GM12878 (cell line): ENCODE measurements at regions not wholly inside any gene's neighbourhood (a gene's known extent, or its start where the extent isn't known, plus 50 kb on each side); places are given as distances from the start of the nearest gene placed in this dataset.

Experiments
- ATAC-seq: fragments of 200-7000 bp; cut with Tn5 transposase; 3 replicates; pipeline ENCODE4 v1.9.1; 2020; ENCODE audit warnings: mild to moderate bottlenecking, moderate library complexity
- BruUV-seq: library from RNA; stranded (reverse); fragments of 400-500 nt; replicated peaks from 2 replicates; lab custom pipeline; 2021; lab: Mats Ljungman, UMichigan
- CTCF ChIA-PET: fragments of 300-600 bp; sonication (Branson Sonifier 250); formaldehyde crosslinking; extraction: SDS; loops from one replicate; lab custom pipeline; 2021; ENCODE audit warnings: inconsistent platforms; lab: Yijun Ruan, JAX
- POLR2A ChIA-PET: fragments of 350-600 bp; formaldehyde crosslinking; extraction: SDS; loops from one replicate; lab custom pipeline; 2021; ENCODE audit warnings: inconsistent platforms; lab: Charles Lee
- RAD21 ChIA-PET: fragments of 300-600 bp; sonication (Branson Sonifier 250); formaldehyde crosslinking; loops from one replicate; lab custom pipeline; 2023; ENCODE audit warnings: antibody characterized with exemption; ENCODE audit not compliant: unreplicated experiment; lab: Charles Lee
- SMC1A ChIA-PET: fragments of 300-600 bp; sonication (Branson Sonifier 250); formaldehyde crosslinking; loops from one replicate; lab custom pipeline; 2023; ENCODE audit not compliant: unreplicated experiment, uncharacterized antibody; lab: Charles Lee
- DNase-seq: peaks from one replicate; pipeline ENCODE4 v3.0.0-alpha.2; 2011; ENCODE audit warnings: low read depth, low spot score
- FAIRE-seq: peaks from 3 replicates; lab custom pipeline; 2011; peaks lifted over from hg19 to GRCh38; lab: Jason Lieb, UNC
- H2AFZ ChIP-seq: 2 replicates; pipeline ENCODE4 v1.6.0; 2011; ENCODE audit warnings: low read depth, low read length, control low read depth; ENCODE audit not compliant: control insufficient read depth
- H3K27ac ChIP-seq: 2 replicates; pipeline ENCODE4 v1.5.1; 2011; ENCODE audit warnings: control low read depth; ENCODE audit not compliant: control insufficient read depth, insufficient read depth
- H3K27me3 ChIP-seq, 2 experiments: replicated peaks in 1 of 2; 2 replicates each; pipeline versions ENCODE4 v1.6.0 to v1.6.1; 2011; ENCODE audit warnings: low read length in 1 of 2; ENCODE audit not compliant: control insufficient read depth in 2 of 2, insufficient read depth in 2 of 2
- H3K36me3 ChIP-seq, 2 experiments: 2 replicates each; pipeline ENCODE4 v1.5.1; 2011; ENCODE audit warnings: low read length in 1 of 2; ENCODE audit not compliant: control insufficient read depth in 2 of 2, insufficient read depth in 2 of 2
- H3K4me1 ChIP-seq: 2 replicates; pipeline ENCODE4 v1.6.1; 2011; ENCODE audit warnings: mild to moderate bottlenecking, low read length, moderate library complexity, mixed read lengths; ENCODE audit not compliant: control insufficient read depth, insufficient read depth
- H3K4me2 ChIP-seq: 2 replicates; pipeline ENCODE4 v1.6.0; 2011; ENCODE audit warnings: control low read depth; ENCODE audit not compliant: control insufficient read depth, insufficient read depth
- H3K4me3 ChIP-seq: fragments of 200-600 bp; sonication (generic); 2 replicates; pipeline ENCODE4 v1.5.1; 2016
- H3K79me2 ChIP-seq: 2 replicates; pipeline ENCODE4 v1.6.0; 2011; ENCODE audit warnings: low read length; ENCODE audit not compliant: control insufficient read depth, insufficient read depth
- H3K9ac ChIP-seq: 2 replicates; pipeline ENCODE4 v1.8.0; 2011; ENCODE audit warnings: low read length, control low read depth, mixed read lengths; ENCODE audit not compliant: control insufficient read depth, insufficient read depth
- H3K9me3 ChIP-seq: replicated peaks from 3 replicates; pipeline ENCODE4 v1.5.1; 2011; ENCODE audit warnings: mild to moderate bottlenecking, low read length; ENCODE audit not compliant: control insufficient read depth, insufficient read depth
- H4K20me1 ChIP-seq: 2 replicates; pipeline ENCODE4 v1.6.0; 2011; ENCODE audit not compliant: control insufficient read depth, insufficient read depth
- BHLHE40 ChIP-seq, 2 experiments: fragments of 450-650 bp in 1 of 2; IDR thresholded peaks; 2 replicates each; pipeline ENCODE4 v1.6.1; 2011 to 2017; ENCODE audit warnings: low read depth in 2 of 2, borderline replicate concordance in 1 of 2, improper control_type of control experiment in 1 of 2, low read length in 1 of 2, mild to moderate bottlenecking in 1 of 2
- ESRRA ChIP-seq: IDR thresholded peaks from 2 replicates; pipeline ENCODE4 v1.6.1; 2012; ENCODE audit warnings: mild to moderate bottlenecking, low read length, improper control_type of control experiment
- ETV6 ChIP-seq, 2 experiments: fragments of 450-650 bp in 1 of 2; IDR thresholded peaks in 1 of 2; conservative IDR thresholded peaks in 1 of 2; 2 replicates each; pipeline ENCODE4 v1.6.1; 2014; ENCODE audit warnings: antibody characterized with exemption in 1 of 2, borderline replicate concordance in 1 of 2, low read depth in 1 of 2, mild to moderate bottlenecking in 1 of 2, moderate library complexity in 1 of 2
- GABPA ChIP-seq: IDR thresholded peaks from 2 replicates; pipeline ENCODE4 v1.6.1; 2014; ENCODE audit warnings: antibody characterized with exemption, low read depth, mild to moderate bottlenecking, inconsistent platforms
- MEF2A ChIP-seq: IDR thresholded peaks from 2 replicates; pipeline ENCODE4 v1.6.1; 2011; ENCODE audit warnings: low read depth, mild to moderate bottlenecking, low read length, moderate library complexity; ENCODE audit not compliant: insufficient read depth
- NFYA ChIP-seq: IDR thresholded peaks from 2 replicates; pipeline ENCODE4 v1.6.1; 2011; ENCODE audit warnings: low read depth, mild to moderate bottlenecking, low read length, improper control_type of control experiment, borderline replicate concordance
- SIX5 ChIP-seq: IDR thresholded peaks from 2 replicates; pipeline ENCODE4 v1.6.1; 2011; ENCODE audit warnings: mild to moderate bottlenecking, low read depth, low read length, moderate library complexity; ENCODE audit not compliant: severe bottlenecking
- SUPT20H ChIP-seq: IDR thresholded peaks from 2 replicates; pipeline ENCODE4 v1.6.1; 2011; ENCODE audit warnings: low read depth, mild to moderate bottlenecking, low read length, moderate library complexity, borderline replicate concordance; ENCODE audit not compliant: control insufficient read depth
- TCF12 ChIP-seq: IDR thresholded peaks from 2 replicates; pipeline ENCODE4 v1.6.1; 2011; ENCODE audit warnings: low read depth, mild to moderate bottlenecking, low read length
- TCF3 ChIP-seq: IDR thresholded peaks from 2 replicates; pipeline ENCODE4 v1.6.1; 2012; ENCODE audit warnings: low read depth, mild to moderate bottlenecking, low read length, borderline replicate concordance; ENCODE audit not compliant: insufficient read depth
- ZSCAN29 ChIP-seq: fragments of 450-650 bp; IDR thresholded peaks from 2 replicates; pipeline ENCODE4 v1.6.1; 2017; ENCODE audit warnings: mild to moderate bottlenecking, moderate library complexity
- WGBS: methylation state at CpG from one replicate; pipeline ENCODE4 v1.1.6; 2016; ENCODE audit warnings: low lambda C conversion rate; ENCODE audit not compliant: insufficient replicate concordance, insufficient coverage; ENCODE audit errors: missing lambda C conversion rate; 5-methylcytosine and 5-hydroxymethylcytosine counted together
- in situ Hi-C: fragments of 300-500 bp; cut with MboI; formaldehyde crosslinking; loops from 9 replicates; pipeline ENCODE4 v1.14.3; 2018; ENCODE audit warnings: mixed read lengths
- intact Hi-C: fragments of 100-400 bp; cut with micrococcal nuclease; formaldehyde crosslinking; loops from one replicate; pipeline ENCODE4 v1.14.2; 2022; ENCODE audit not compliant: unreplicated experiment
- TF ChIP-seq, protein P1 (sequence below): fragments of 150-350 bp; IDR thresholded peaks from 2 replicates; pipeline ENCODE4 v1.6.1; 2016; ENCODE audit warnings: low read depth, low read length
- TF ChIP-seq, protein P2 (sequence below): IDR thresholded peaks from 2 replicates; pipeline ENCODE4 v1.6.1; 2011; ENCODE audit warnings: mild to moderate bottlenecking, low read depth, low read length, moderate library complexity; ENCODE audit not compliant: insufficient replicate concordance
- TF ChIP-seq, protein P3 (sequence below): fragments of 450-650 bp; formaldehyde crosslinking; IDR thresholded peaks from 2 replicates; pipeline ENCODE4 v1.5.0; 2022; ENCODE audit warnings: mild to moderate bottlenecking, missing genetic modification characterization

DNA sequence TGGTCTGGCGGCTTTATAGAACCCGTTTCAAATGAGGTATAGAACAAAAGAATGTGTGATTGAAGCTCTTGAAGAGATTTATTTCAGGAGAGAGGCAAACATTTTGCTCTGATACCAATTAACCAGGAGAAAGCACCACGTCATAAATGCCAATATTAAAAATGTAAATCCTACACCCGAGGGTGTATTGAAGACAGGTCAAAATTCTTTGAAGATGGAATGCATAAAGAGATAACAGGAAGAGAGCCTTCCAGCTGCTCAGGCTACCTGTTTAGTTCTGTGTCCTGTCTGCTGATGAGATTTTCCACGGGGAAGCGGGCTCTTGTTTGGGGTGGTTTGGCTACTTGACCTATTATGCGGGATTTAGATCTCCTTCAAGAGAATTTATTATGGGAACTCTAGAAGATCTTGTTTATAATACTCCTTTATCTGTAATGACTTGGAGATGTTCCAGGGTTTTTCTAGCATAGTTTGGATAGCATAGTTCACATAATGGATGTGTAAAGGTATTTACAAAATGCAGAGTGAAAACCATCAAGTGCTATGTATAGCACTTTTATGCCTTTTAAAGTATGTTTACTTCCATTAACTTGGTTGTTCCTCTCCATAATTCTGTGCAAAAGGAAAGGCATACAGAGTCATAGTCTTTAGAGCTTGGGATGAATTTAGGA is 204.5 kb upstream of the SPRED2 start:
- Histone ChIP-seq H3K4me2 (no peak overlapping the region), H3K9me3 (no peaks in the 10 kb centered on the region), H3K27me3 (peaks cover 2 to 6% of the 10 kb centered on the region in 2 experiments; a peak in 3 of 4 replicates), H3K79me2 (no peaks in the 10 kb centered on the region), H3K9ac (no peak overlapping the region), H3K36me3 (no peaks in the 10 kb centered on the region), H4K20me1 (no peaks in the 10 kb centered on the region), H2AFZ (no peak overlapping the region), H3K27ac (no peak overlapping the region), H3K4me1 (no peaks in the 10 kb centered on the region), H3K4me3 (no peak overlapping the region)
- ChIA-PET POLR2A (no interaction called here), CTCF (interaction anchor here (1.4 kb wide), 1 partner anchor 73 kb away, joined by 4 read pairs; no protein-coding TSS in a partner anchor), RAD21 (interaction anchor here (0.8 kb wide), 1 partner anchor 24 kb away, joined by 3 read pairs; no protein-coding TSS in a partner anchor), SMC1A (interaction anchor here (1.0 kb wide), 1 partner anchor 11 kb away, joined by 3 read pairs; no protein-coding TSS in a partner anchor)
- no peak for DNase-seq
- no TSS peak for BruUV-seq
- in situ Hi-C loops (no loop called here), intact Hi-C loops (no loop called here)
- WGBS = 24% methylated on average over 7 of the region's 7 CpGs
- no peak for ATAC-seq
- FAIRE-seq = no peak
- TF ChIP-seq ESRRA (no peak), NFYA (no peak), TCF12 (no peak), BHLHE40 (IDR thresholded peaks at IDR 0.05; ENCODE audit: borderline replicate concordance in 1 of 2, low read depth in 2 of 2, low read length in 1 of 2) (no peak), GABPA (no peak), SUPT20H (no peak), MEF2A (no peak), SIX5 (no peak), TCF3 (no peak), ZSCAN29 (no peak), ETV6 (conservative IDR thresholded peaks at IDR 0.05 in 1 of 2, IDR thresholded peaks at IDR 0.05 in 1 of 2; ENCODE audit: borderline replicate concordance in 1 of 2, low read depth in 1 of 2) (no peak)
- TF ChIP-seq, protein P1, sequence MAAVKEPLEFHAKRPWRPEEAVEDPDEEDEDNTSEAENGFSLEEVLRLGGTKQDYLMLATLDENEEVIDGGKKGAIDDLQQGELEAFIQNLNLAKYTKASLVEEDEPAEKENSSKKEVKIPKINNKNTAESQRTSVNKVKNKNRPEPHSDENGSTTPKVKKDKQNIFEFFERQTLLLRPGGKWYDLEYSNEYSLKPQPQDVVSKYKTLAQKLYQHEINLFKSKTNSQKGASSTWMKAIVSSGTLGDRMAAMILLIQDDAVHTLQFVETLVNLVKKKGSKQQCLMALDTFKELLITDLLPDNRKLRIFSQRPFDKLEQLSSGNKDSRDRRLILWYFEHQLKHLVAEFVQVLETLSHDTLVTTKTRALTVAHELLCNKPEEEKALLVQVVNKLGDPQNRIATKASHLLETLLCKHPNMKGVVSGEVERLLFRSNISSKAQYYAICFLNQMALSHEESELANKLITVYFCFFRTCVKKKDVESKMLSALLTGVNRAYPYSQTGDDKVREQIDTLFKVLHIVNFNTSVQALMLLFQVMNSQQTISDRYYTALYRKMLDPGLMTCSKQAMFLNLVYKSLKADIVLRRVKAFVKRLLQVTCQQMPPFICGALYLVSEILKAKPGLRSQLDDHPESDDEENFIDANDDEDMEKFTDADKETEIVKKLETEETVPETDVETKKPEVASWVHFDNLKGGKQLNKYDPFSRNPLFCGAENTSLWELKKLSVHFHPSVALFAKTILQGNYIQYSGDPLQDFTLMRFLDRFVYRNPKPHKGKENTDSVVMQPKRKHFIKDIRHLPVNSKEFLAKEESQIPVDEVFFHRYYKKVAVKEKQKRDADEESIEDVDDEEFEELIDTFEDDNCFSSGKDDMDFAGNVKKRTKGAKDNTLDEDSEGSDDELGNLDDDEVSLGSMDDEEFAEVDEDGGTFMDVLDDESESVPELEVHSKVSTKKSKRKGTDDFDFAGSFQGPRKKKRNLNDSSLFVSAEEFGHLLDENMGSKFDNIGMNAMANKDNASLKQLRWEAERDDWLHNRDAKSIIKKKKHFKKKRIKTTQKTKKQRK = no peak
- TF ChIP-seq, protein P2, sequence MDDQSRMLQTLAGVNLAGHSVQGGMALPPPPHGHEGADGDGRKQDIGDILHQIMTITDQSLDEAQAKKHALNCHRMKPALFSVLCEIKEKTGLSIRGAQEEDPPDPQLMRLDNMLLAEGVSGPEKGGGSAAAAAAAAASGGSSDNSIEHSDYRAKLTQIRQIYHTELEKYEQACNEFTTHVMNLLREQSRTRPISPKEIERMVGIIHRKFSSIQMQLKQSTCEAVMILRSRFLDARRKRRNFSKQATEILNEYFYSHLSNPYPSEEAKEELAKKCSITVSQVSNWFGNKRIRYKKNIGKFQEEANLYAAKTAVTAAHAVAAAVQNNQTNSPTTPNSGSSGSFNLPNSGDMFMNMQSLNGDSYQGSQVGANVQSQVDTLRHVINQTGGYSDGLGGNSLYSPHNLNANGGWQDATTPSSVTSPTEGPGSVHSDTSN = no peak
- TF ChIP-seq, protein P3, sequence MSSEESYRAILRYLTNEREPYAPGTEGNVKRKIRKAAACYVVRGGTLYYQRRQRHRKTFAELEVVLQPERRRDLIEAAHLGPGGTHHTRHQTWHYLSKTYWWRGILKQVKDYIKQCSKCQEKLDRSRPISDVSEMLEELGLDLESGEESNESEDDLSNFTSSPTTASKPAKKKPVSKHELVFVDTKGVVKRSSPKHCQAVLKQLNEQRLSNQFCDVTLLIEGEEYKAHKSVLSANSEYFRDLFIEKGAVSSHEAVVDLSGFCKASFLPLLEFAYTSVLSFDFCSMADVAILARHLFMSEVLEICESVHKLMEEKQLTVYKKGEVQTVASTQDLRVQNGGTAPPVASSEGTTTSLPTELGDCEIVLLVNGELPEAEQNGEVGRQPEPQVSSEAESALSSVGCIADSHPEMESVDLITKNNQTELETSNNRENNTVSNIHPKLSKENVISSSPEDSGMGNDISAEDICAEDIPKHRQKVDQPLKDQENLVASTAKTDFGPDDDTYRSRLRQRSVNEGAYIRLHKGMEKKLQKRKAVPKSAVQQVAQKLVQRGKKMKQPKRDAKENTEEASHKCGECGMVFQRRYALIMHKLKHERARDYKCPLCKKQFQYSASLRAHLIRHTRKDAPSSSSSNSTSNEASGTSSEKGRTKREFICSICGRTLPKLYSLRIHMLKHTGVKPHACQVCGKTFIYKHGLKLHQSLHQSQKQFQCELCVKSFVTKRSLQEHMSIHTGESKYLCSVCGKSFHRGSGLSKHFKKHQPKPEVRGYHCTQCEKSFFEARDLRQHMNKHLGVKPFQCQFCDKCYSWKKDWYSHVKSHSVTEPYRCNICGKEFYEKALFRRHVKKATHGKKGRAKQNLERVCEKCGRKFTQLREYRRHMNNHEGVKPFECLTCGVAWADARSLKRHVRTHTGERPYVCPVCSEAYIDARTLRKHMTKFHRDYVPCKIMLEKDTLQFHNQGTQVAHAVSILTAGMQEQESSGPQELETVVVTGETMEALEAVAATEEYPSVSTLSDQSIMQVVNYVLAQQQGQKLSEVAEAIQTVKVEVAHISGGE (CRISPR knock-in tag) = no peak
